Esophagus muscularis mucosa (tissue), 4 donors: ENCODE measurements at regions not wholly inside any gene's neighbourhood (a gene's known extent, or its start where the extent isn't known, plus 50 kb on each side); places are given as distances from the start of the nearest gene placed in this dataset.

Experiments
- EP300 ChIP-seq: sonication (generic); formaldehyde crosslinking; IDR thresholded peaks from one replicate; pipeline ENCODE4 v1.6.1; 2017; ENCODE audit warnings: antibody characterized with exemption
- POLR2A ChIP-seq: fragments of 450-650 bp; IDR thresholded peaks from one replicate; pipeline ENCODE4 v1.6.1; 2017; ENCODE audit warnings: antibody characterized with exemption, moderate library complexity, mild to moderate bottlenecking, low read depth
- POLR2AphosphoS5 ChIP-seq, 2 donors: sonication (generic); formaldehyde crosslinking; IDR thresholded peaks; one replicate each; pipeline ENCODE4 v1.6.1; 2017; ENCODE audit warnings: antibody characterized with exemption in 2 of 2
- TF ChIP-seq, protein P1 (sequence below), 3 experiments: fragments of 200-600 bp in 2 of 3; fragments of 450-650 bp in 1 of 3; sonication (generic) in 2 of 3; IDR thresholded peaks; one replicate each; pipeline ENCODE4 v1.5.1; 2017 to 2019; ENCODE audit warnings: antibody characterized with exemption in 3 of 3, mild to moderate bottlenecking in 2 of 3, moderate library complexity in 1 of 3

DNA sequence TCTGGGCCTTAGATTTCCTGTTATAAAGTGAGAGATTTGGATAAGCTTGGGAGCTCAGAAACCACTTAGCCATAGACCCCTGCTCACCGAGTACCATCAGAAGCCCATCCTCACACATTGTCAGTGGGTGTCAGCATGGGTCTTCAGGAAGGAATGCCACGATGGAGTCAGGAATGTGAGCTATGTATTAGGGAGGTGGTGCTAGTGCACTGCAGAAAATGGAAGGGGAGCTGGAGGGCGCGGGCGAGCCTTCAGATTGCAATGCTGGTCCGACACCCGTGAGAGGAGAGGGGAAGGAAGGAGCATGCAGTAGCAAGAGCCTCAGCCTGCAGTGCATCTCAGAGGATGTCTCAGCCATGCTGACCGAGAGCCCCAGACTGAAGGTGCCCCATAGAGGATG, 294.5 kb downstream of the FOXL1 start:
- TF ChIP-seq, protein P1, sequence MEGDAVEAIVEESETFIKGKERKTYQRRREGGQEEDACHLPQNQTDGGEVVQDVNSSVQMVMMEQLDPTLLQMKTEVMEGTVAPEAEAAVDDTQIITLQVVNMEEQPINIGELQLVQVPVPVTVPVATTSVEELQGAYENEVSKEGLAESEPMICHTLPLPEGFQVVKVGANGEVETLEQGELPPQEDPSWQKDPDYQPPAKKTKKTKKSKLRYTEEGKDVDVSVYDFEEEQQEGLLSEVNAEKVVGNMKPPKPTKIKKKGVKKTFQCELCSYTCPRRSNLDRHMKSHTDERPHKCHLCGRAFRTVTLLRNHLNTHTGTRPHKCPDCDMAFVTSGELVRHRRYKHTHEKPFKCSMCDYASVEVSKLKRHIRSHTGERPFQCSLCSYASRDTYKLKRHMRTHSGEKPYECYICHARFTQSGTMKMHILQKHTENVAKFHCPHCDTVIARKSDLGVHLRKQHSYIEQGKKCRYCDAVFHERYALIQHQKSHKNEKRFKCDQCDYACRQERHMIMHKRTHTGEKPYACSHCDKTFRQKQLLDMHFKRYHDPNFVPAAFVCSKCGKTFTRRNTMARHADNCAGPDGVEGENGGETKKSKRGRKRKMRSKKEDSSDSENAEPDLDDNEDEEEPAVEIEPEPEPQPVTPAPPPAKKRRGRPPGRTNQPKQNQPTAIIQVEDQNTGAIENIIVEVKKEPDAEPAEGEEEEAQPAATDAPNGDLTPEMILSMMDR (IDR thresholded peaks at IDR 0.05): no peak
- TF ChIP-seq POLR2A (no peak), EP300 (no peak), POLR2AphosphoS5 (IDR thresholded peaks at IDR 0.05) (no peak)
